ENCODE measurements at regions not wholly inside any gene's neighbourhood (a gene's known extent, or its start where the extent isn't known, plus 50 kb on each side); places are given as distances from the start of the nearest gene placed in this dataset.

GRCh38 chr3:6785726-6786125 is 75.2 kb upstream of the GRM7 start:
- CTCF ChIA-PET: no interaction called here
- DNase-seq: no peak
- Mint-ChIP-seq H3K4me1 (no peaks in the 10 kb centered on the region), H3K9me3 (no peaks in the 10 kb centered on the region), H3K27me3 (no peaks in the 10 kb centered on the region), H3K4me3 (no peak overlapping the region), H3K27ac (no peak overlapping the region), H3K36me3 (ENCODE audit: low read depth) (no peaks in the 10 kb centered on the region)
- POLR2A ChIA-PET: no interaction called here

- DNase-seq: no peak
- POLR2A ChIA-PET: no interaction called here
- no peaks in the 10 kb centered on the region for H3K4me1 Mint-ChIP-seq
- H3K27ac Mint-ChIP-seq: no peak overlapping the region
- H3K4me3 Mint-ChIP-seq: no peak overlapping the region
- H3K36me3 Mint-ChIP-seq (ENCODE audit: low read depth): no peaks in the 10 kb centered on the region
- H3K9me3 Mint-ChIP-seq: no peaks in the 10 kb centered on the region
- H3K27me3 Mint-ChIP-seq: no peaks in the 10 kb centered on the region
- CTCF ChIA-PET: no interaction called here
These were observed 69.8 kb upstream of the GRM7 start for GRCh38 chr3:6791161-6791560.

- Mint-ChIP-seq H3K9me3 (no peaks in the 10 kb centered on the region), H3K27me3 (no peaks in the 10 kb centered on the region), H3K4me1 (no peaks in the 10 kb centered on the region), H3K36me3 (ENCODE audit: low read depth) (no peaks in the 10 kb centered on the region), H3K27ac (no peak overlapping the region), H3K4me3 (no peak overlapping the region)
- CTCF ChIA-PET: no interaction called here
- DNase-seq: peak; percentile 40
- POLR2A ChIA-PET: no interaction called here
These were observed 61.5 kb upstream of the GRM7 start for GRCh38 chr3:6799264-6799915.

- Mint-ChIP-seq H3K27ac (no peak overlapping the region), H3K27me3 (no peaks in the 10 kb centered on the region), H3K4me1 (no peaks in the 10 kb centered on the region), H3K9me3 (no peaks in the 10 kb centered on the region), H3K4me3 (no peak overlapping the region), H3K36me3 (ENCODE audit: low read depth) (no peaks in the 10 kb centered on the region)
- POLR2A ChIA-PET: no interaction called here
- CTCF ChIA-PET: no interaction called here
- no peak for DNase-seq
These were observed 57.3 kb upstream of the GRM7 start for GRCh38 chr3:6803619-6804018.

- Mint-ChIP-seq H3K4me1 (no peaks in the 10 kb centered on the region), H3K9me3 (no peaks in the 10 kb centered on the region), H3K36me3 (ENCODE audit: low read depth) (no peaks in the 10 kb centered on the region), H3K27me3 (no peaks in the 10 kb centered on the region), H3K4me3 (no peak overlapping the region), H3K27ac (no peak overlapping the region)
- ChIA-PET POLR2A (interaction anchor here (0.7 kb wide), 1 partner anchor 1196 kb away, joined by 4 read pairs; no protein-coding TSS in a partner anchor), CTCF (no interaction called here)
- DNase-seq: no peak
These were observed 55.7 kb upstream of the GRM7 start for GRCh38 chr3:6805236-6805635.

- Mint-ChIP-seq H3K9me3 (no peaks in the 10 kb centered on the region), H3K36me3 (ENCODE audit: low read depth) (no peaks in the 10 kb centered on the region), H3K27ac (no peak overlapping the region), H3K27me3 (no peaks in the 10 kb centered on the region), H3K4me1 (no peaks in the 10 kb centered on the region), H3K4me3 (no peak overlapping the region)
- ChIA-PET POLR2A (no interaction called here), CTCF (no interaction called here)
- DNase-seq: no peak
These were observed 53.9 kb upstream of the GRM7 start for GRCh38 chr3:6806991-6807390.

GRCh38 chr3:6807967-6808588 is 52.8 kb upstream of the GRM7 start:
- no peaks in the 10 kb centered on the region for H3K27me3 Mint-ChIP-seq
- CTCF ChIA-PET: no interaction called here

GRCh38 chr3:6809349-6809748 is 51.6 kb upstream of the GRM7 start:
- POLR2A ChIA-PET: no interaction called here
- CTCF ChIA-PET: no interaction called here
- Mint-ChIP-seq H3K9me3 (no peaks in the 10 kb centered on the region), H3K4me1 (no peaks in the 10 kb centered on the region), H3K36me3 (ENCODE audit: low read depth) (no peaks in the 10 kb centered on the region), H3K27ac (no peak overlapping the region), H3K27me3 (no peaks in the 10 kb centered on the region), H3K4me3 (no peak overlapping the region)
- no peak for DNase-seq

More at GRCh38 chr3:6807967-6808588, 52.8 kb upstream of the GRM7 start:
- H3K36me3 Mint-ChIP-seq (ENCODE audit: low read depth): no peaks in the 10 kb centered on the region
- H3K27ac Mint-ChIP-seq: no peak overlapping the region
- no peak for DNase-seq
- POLR2A ChIA-PET: no interaction called here
- no peaks in the 10 kb centered on the region for H3K9me3 Mint-ChIP-seq
- H3K4me3 Mint-ChIP-seq: no peak overlapping the region
- H3K4me1 Mint-ChIP-seq: no peaks in the 10 kb centered on the region
